Panc1 (cell line): ENCODE measurements at regions not wholly inside any gene's neighbourhood (a gene's known extent, or its start where the extent isn't known, plus 50 kb on each side); places are given as distances from the start of the nearest gene placed in this dataset.

Source experiments
- POLR2AphosphoS5 ChIP-seq: IDR thresholded peaks from 2 replicates; pipeline ENCODE4 v1.6.1; 2012; ENCODE audit warnings: mild to moderate bottlenecking, low read depth, low read length, moderate library complexity
- TF ChIP-seq, protein P1 (sequence below), 2 experiments: IDR thresholded peaks; 2 replicates each; pipeline ENCODE4 v1.6.1; 2011 to 2012; ENCODE audit warnings: low read depth in 2 of 2, control low read depth in 1 of 2, low read length in 1 of 2, mild to moderate bottlenecking in 1 of 2, moderate library complexity in 1 of 2; ENCODE audit not compliant: insufficient read depth in 1 of 2
- TF ChIP-seq, protein P2 (sequence below): fragments of 450-650 bp; IDR thresholded peaks from 2 replicates; pipeline ENCODE4 v1.5.1; 2017; ENCODE audit warnings: mild to moderate bottlenecking

- TF ChIP-seq, protein P1, sequence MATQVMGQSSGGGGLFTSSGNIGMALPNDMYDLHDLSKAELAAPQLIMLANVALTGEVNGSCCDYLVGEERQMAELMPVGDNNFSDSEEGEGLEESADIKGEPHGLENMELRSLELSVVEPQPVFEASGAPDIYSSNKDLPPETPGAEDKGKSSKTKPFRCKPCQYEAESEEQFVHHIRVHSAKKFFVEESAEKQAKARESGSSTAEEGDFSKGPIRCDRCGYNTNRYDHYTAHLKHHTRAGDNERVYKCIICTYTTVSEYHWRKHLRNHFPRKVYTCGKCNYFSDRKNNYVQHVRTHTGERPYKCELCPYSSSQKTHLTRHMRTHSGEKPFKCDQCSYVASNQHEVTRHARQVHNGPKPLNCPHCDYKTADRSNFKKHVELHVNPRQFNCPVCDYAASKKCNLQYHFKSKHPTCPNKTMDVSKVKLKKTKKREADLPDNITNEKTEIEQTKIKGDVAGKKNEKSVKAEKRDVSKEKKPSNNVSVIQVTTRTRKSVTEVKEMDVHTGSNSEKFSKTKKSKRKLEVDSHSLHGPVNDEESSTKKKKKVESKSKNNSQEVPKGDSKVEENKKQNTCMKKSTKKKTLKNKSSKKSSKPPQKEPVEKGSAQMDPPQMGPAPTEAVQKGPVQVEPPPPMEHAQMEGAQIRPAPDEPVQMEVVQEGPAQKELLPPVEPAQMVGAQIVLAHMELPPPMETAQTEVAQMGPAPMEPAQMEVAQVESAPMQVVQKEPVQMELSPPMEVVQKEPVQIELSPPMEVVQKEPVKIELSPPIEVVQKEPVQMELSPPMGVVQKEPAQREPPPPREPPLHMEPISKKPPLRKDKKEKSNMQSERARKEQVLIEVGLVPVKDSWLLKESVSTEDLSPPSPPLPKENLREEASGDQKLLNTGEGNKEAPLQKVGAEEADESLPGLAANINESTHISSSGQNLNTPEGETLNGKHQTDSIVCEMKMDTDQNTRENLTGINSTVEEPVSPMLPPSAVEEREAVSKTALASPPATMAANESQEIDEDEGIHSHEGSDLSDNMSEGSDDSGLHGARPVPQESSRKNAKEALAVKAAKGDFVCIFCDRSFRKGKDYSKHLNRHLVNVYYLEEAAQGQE (IDR thresholded peaks at IDR 0.05; ENCODE audit: insufficient read depth in 1 of 2, low read depth in 2 of 2, low read length in 1 of 2) = no peak
- no peak for TF ChIP-seq POLR2AphosphoS5
- TF ChIP-seq, protein P2, sequence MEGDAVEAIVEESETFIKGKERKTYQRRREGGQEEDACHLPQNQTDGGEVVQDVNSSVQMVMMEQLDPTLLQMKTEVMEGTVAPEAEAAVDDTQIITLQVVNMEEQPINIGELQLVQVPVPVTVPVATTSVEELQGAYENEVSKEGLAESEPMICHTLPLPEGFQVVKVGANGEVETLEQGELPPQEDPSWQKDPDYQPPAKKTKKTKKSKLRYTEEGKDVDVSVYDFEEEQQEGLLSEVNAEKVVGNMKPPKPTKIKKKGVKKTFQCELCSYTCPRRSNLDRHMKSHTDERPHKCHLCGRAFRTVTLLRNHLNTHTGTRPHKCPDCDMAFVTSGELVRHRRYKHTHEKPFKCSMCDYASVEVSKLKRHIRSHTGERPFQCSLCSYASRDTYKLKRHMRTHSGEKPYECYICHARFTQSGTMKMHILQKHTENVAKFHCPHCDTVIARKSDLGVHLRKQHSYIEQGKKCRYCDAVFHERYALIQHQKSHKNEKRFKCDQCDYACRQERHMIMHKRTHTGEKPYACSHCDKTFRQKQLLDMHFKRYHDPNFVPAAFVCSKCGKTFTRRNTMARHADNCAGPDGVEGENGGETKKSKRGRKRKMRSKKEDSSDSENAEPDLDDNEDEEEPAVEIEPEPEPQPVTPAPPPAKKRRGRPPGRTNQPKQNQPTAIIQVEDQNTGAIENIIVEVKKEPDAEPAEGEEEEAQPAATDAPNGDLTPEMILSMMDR = no peak
Measured at GRCh38 chr9:95791286-95791685, 84.2 kb upstream of the ERCC6L2 start.
